ENCODE measurements at regions not wholly inside any gene's neighbourhood (a gene's known extent, or its start where the extent isn't known, plus 50 kb on each side); places are given as distances from the start of the nearest gene placed in this dataset.

GRCh38 chr4:32488690-32489089 lies 1768.5 kb downstream of the PCDH7 start:
- no peaks in the 10 kb centered on the region for H3K36me3 ChIP-seq (ENCODE audit: control insufficient read depth, insufficient read depth, low read length)
- no peak for DNase-seq (ENCODE audit: low read depth)
- TF ChIP-seq CTCF (IDR thresholded peaks at IDR 0.05; ENCODE audit: insufficient read depth, low read length, poor library complexity, severe bottlenecking): no peak
- no peaks in the 10 kb centered on the region for H3K27me3 ChIP-seq (ENCODE audit: control insufficient read depth, insufficient read depth, low read length)
- no peak overlapping the region for H3K4me3 ChIP-seq (ENCODE audit: low read depth, low read length)

GRCh38 chr4:32499171-32499570 lies 1779.0 kb downstream of the PCDH7 start:
- H3K4me3 ChIP-seq (ENCODE audit: low read depth, low read length): no peak overlapping the region
- no peaks in the 10 kb centered on the region for H3K36me3 ChIP-seq (ENCODE audit: control insufficient read depth, insufficient read depth, low read length)
- peak; percentile 96 for DNase-seq (ENCODE audit: low read depth)
- no peaks in the 10 kb centered on the region for H3K27me3 ChIP-seq (ENCODE audit: control insufficient read depth, insufficient read depth, low read length)
- no peak for TF ChIP-seq CTCF (IDR thresholded peaks at IDR 0.05; ENCODE audit: insufficient read depth, low read length, poor library complexity, severe bottlenecking)

- Histone ChIP-seq H3K4me3 (ENCODE audit: low read depth, low read length) (no peak overlapping the region), H3K36me3 (ENCODE audit: control insufficient read depth, insufficient read depth, low read length) (no peaks in the 10 kb centered on the region), H3K27me3 (ENCODE audit: control insufficient read depth, insufficient read depth, low read length) (no peaks in the 10 kb centered on the region)
- no peak for TF ChIP-seq CTCF (IDR thresholded peaks at IDR 0.05; ENCODE audit: insufficient read depth, low read length, poor library complexity, severe bottlenecking)
- DNase-seq (ENCODE audit: low read depth): no peak
Observed at GRCh38 chr4:32503241-32503640, 1783.1 kb downstream of the PCDH7 start.

- H3K27me3 ChIP-seq (ENCODE audit: control insufficient read depth, insufficient read depth, low read length): no peaks in the 10 kb centered on the region
- no peak for DNase-seq (ENCODE audit: low read depth)
- TF ChIP-seq CTCF (IDR thresholded peaks at IDR 0.05; ENCODE audit: insufficient read depth, low read length, poor library complexity, severe bottlenecking): no peak
- H3K4me3 ChIP-seq (ENCODE audit: low read depth, low read length): no peak overlapping the region
- H3K36me3 ChIP-seq (ENCODE audit: control insufficient read depth, insufficient read depth, low read length): no peaks in the 10 kb centered on the region
Observed at GRCh38 chr4:32506067-32506466, 1785.9 kb downstream of the PCDH7 start.

DNA sequence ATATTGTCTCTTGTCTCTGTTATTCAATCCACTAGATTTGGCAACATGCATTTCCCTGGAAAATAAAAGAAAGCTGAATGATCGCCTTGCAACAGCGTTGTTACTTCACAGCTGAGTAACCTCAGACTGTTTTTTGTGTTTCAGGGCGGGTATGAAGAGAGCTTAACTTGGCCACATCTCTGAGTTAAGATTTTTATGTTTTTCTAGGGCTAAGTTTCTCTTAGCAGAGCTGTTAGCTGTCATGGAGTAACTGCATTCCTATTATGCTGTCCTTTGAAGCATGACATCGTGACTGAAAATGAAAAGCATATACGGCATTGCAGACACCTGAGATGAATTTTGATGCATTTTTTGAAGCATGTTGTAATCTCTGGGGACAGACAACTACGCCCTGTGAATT lies 1798.9 kb downstream of the PCDH7 start:
- TF ChIP-seq CTCF (IDR thresholded peaks at IDR 0.05; ENCODE audit: insufficient read depth, low read length, poor library complexity, severe bottlenecking): no peak
- no peak overlapping the region for H3K4me3 ChIP-seq (ENCODE audit: low read depth, low read length)
- DNase-seq (ENCODE audit: low read depth): peak; percentile 18
- no peaks in the 10 kb centered on the region for H3K27me3 ChIP-seq (ENCODE audit: control insufficient read depth, insufficient read depth, low read length)
- H3K36me3 ChIP-seq (ENCODE audit: control insufficient read depth, insufficient read depth, low read length): no peaks in the 10 kb centered on the region

GRCh38 chr4:32525420-32525819 lies 1805.3 kb downstream of the PCDH7 start:
- TF ChIP-seq CTCF (IDR thresholded peaks at IDR 0.05; ENCODE audit: insufficient read depth, low read length, poor library complexity, severe bottlenecking): no peak
- Histone ChIP-seq H3K27me3 (ENCODE audit: control insufficient read depth, insufficient read depth, low read length) (no peaks in the 10 kb centered on the region), H3K36me3 (ENCODE audit: control insufficient read depth, insufficient read depth, low read length) (no peaks in the 10 kb centered on the region), H3K4me3 (ENCODE audit: low read depth, low read length) (no peak overlapping the region)
- no peak for DNase-seq (ENCODE audit: low read depth)

All from kidney epithelial cell (primary cell).